Effector CD8-positive, alpha-beta T cell (primary cell): ENCODE measurements at regions not wholly inside any gene's neighbourhood (a gene's known extent, or its start where the extent isn't known, plus 50 kb on each side); places are given as distances from the start of the nearest gene placed in this dataset.

ENCODE experiments used
- DNase-seq: peaks from one replicate; lab custom pipeline; 2025; lab: John Stamatoyannopoulos, UW

DNA sequence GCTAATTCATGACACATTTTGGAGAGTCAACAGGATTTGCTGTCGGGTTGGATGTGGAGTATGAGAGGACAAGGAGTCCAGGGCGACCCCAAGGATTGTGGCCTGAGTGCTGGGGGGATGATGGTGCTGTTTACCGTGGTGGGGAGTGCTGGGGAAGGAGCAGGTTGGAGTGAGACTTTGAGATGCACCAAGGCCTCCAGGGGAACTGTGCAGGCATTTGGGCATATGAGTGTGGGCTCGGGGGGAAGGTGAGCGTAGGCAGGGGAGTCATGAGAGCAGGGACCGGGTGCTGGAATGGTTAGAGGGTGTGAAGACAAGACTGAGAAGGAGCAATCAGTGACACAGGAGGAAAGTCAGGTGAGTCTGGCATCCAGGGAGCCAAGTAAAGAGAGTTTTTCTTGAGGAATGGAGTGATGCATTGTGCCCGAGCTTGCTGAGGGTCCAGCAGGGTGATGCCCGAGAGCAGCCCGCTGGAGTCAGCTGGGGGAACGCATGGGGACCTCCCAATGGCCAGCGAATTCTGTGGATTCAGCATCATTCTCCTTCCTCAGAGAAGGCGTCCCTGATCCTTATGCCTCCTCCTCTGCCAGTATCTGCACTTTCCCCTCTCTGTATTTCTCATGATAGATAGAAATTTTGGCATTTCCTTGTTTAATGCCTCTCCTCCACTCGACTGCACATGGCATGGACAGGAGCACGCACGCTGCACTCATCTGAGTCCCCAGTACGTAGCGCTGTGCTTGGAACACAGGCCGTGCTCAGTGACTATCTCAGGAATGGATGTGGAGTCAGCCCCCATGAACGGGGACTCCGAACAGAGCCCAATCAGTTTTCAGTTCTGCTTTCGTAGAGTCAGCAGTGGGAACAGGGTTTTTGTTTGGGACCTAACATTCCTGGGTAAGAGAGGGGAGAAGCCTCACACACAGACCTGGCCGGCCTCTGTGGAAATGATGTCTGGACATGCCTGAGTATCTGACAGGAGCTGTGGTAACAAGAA, 52.1 kb upstream of the ETV3 start:
- DNase-seq = no peak

DNA sequence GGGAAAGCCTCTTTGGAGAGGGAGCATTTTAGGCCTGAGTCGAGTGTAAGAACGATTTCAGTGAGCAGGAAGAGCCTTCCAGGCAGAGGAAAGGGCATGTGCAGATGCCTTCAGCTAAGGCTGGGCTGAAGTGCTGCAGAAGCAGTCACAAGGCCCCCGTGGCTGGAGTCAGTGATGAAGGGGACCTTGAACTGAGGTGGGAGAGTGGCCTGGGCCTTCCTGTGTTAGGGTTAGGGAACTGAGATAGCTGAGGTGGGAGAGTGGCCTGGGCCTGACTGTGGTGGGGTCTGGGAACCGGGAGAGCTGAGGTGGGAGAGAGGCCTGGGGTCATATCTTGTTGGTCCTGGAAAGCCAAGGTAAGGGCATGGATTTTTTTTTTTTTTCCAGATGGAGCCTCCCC, 50.9 kb upstream of the ETV3 start:
- DNase-seq = no peak
